Skeletal muscle tissue (tissue), 3 donors: ENCODE measurements at regions not wholly inside any gene's neighbourhood (a gene's known extent, or its start where the extent isn't known, plus 50 kb on each side); places are given as distances from the start of the nearest gene placed in this dataset.

Experiments
- H3K27ac ChIP-seq: one replicate; pipeline ENCODE4 v1.7.0; 2013; ENCODE audit warnings: mild to moderate bottlenecking, low read depth, low read length, inconsistent platforms
- H3K27me3 ChIP-seq, 3 donors: one replicate each; pipeline ENCODE4 v1.7.0; 2013; ENCODE audit warnings: low read length in 3 of 3; ENCODE audit not compliant: control insufficient read depth in 3 of 3, insufficient read depth in 3 of 3
- H3K36me3 ChIP-seq, 3 donors: one replicate each; pipeline ENCODE4 v1.7.0; 2013; ENCODE audit warnings: low read length in 3 of 3; ENCODE audit not compliant: control insufficient read depth in 3 of 3, insufficient read depth in 3 of 3
- H3K4me1 ChIP-seq, 3 donors: one replicate each; pipeline ENCODE4 v1.7.0; 2013; ENCODE audit warnings: low read length in 3 of 3, mild to moderate bottlenecking in 3 of 3; ENCODE audit not compliant: control insufficient read depth in 3 of 3, insufficient read depth in 3 of 3
- H3K4me3 ChIP-seq, 3 donors: one replicate each; pipeline ENCODE4 v1.7.0; 2013; ENCODE audit warnings: low read length in 3 of 3
- H3K9ac ChIP-seq, 3 donors: one replicate each; pipeline ENCODE4 v1.7.0; 2013; ENCODE audit warnings: low read length in 3 of 3, mild to moderate bottlenecking in 3 of 3, moderate library complexity in 2 of 3, low read depth in 1 of 3
- H3K9me3 ChIP-seq, 3 donors: one replicate each; pipeline ENCODE4 v1.7.0; 2013; ENCODE audit warnings: low read length in 3 of 3; ENCODE audit not compliant: control insufficient read depth in 3 of 3
- donor health status: Osteomylitis.

- peaks cover 41 to 47% (median 42%) of the 10 kb centered on the region in 3 donors for H3K4me1 ChIP-seq
- no peaks in the 10 kb centered on the region for H3K9me3 ChIP-seq
- H3K4me3 ChIP-seq = no peak overlapping the region
- H3K27me3 ChIP-seq = no peaks in the 10 kb centered on the region
- H3K27ac ChIP-seq = no peak overlapping the region
- peak overlapping the region in 1 of 3 donors; percentile 47 for H3K9ac ChIP-seq
- no peaks in the 10 kb centered on the region for H3K36me3 ChIP-seq
Observed at GRCh38 chr9:127553793-127554192, 58.3 kb upstream of the STXBP1 start.

GRCh38 chr9:127554966-127555839, 56.9 kb upstream of the STXBP1 start:
- no peaks in the 10 kb centered on the region for H3K9me3 ChIP-seq
- peaks cover 0 to 4% (median 2%) of the 10 kb centered on the region in 3 donors for H3K36me3 ChIP-seq
- H3K9ac ChIP-seq = peak overlapping the region in 1 of 3 donors; percentile 33
- no peaks in the 10 kb centered on the region for H3K27me3 ChIP-seq
- peak overlapping the region; percentile 74 for H3K27ac ChIP-seq
- no peak overlapping the region for H3K4me3 ChIP-seq
- H3K4me1 ChIP-seq = peaks cover 46 to 52% (median 51%) of the 10 kb centered on the region in 3 donors

GRCh38 chr9:127555840-127556820, 55.9 kb upstream of the STXBP1 start:
- Histone ChIP-seq H3K9ac (no peak overlapping the region), H3K36me3 (peaks cover 4 to 6% (median 5%) of the 10 kb centered on the region in 3 donors), H3K9me3 (no peaks in the 10 kb centered on the region), H3K27ac (peak overlapping the region; percentile 74), H3K4me1 (peaks cover 55 to 60% (median 55%) of the 10 kb centered on the region in 3 donors), H3K4me3 (no peak overlapping the region), H3K27me3 (no peaks in the 10 kb centered on the region)

- no peak overlapping the region for H3K9ac ChIP-seq
- peaks cover 61 to 68% (median 62%) of the 10 kb centered on the region in 3 donors for H3K4me1 ChIP-seq
Observed at GRCh38 chr9:127556871-127557270, 55.2 kb upstream of the STXBP1 start.

GRCh38 chr9:127557466-127557869, 54.6 kb upstream of the STXBP1 start:
- Histone ChIP-seq H3K27me3 (no peaks in the 10 kb centered on the region), H3K9ac (peak overlapping the region in 2 of 3 donors; percentile 10 to 69), H3K9me3 (no peaks in the 10 kb centered on the region), H3K27ac (peak overlapping the region; percentile 74), H3K4me3 (no peak overlapping the region), H3K4me1 (peaks cover 65 to 74% (median 68%) of the 10 kb centered on the region in 3 donors), H3K36me3 (peaks cover 4 to 6% (median 5%) of the 10 kb centered on the region in 3 donors)

More at GRCh38 chr9:127556871-127557270, 55.2 kb upstream of the STXBP1 start:
- H3K4me3 ChIP-seq = no peak overlapping the region
- peaks cover 4 to 6% (median 5%) of the 10 kb centered on the region in 3 donors for H3K36me3 ChIP-seq
- no peaks in the 10 kb centered on the region for H3K27me3 ChIP-seq
- peak overlapping the region; percentile 74 for H3K27ac ChIP-seq
- no peaks in the 10 kb centered on the region for H3K9me3 ChIP-seq

- Histone ChIP-seq H3K4me3 (no peak overlapping the region), H3K4me1 (peaks cover 70 to 79% (median 74%) of the 10 kb centered on the region in 3 donors), H3K27ac (peak overlapping the region; percentile 74), H3K27me3 (no peaks in the 10 kb centered on the region), H3K36me3 (peaks cover 4 to 6% (median 5%) of the 10 kb centered on the region in 3 donors), H3K9me3 (no peaks in the 10 kb centered on the region), H3K9ac (peak overlapping the region in 2 of 3 donors; percentile 30 to 69)
Observed at GRCh38 chr9:127557998-127558546, 54.0 kb upstream of the STXBP1 start.

- Histone ChIP-seq H3K27ac (peak overlapping the region; percentile 74), H3K4me3 (no peak overlapping the region), H3K27me3 (no peaks in the 10 kb centered on the region), H3K9me3 (no peaks in the 10 kb centered on the region), H3K36me3 (peaks cover 4 to 6% (median 5%) of the 10 kb centered on the region in 3 donors), H3K9ac (peak overlapping the region in 2 of 3 donors; percentile 46 to 69), H3K4me1 (peaks cover 74 to 78% (median 76%) of the 10 kb centered on the region in 3 donors)
Observed at GRCh38 chr9:127558581-127559246, 53.4 kb upstream of the STXBP1 start.

- Histone ChIP-seq H3K36me3 (peaks cover 4 to 6% (median 5%) of the 10 kb centered on the region in 3 donors), H3K9me3 (no peaks in the 10 kb centered on the region), H3K27me3 (no peaks in the 10 kb centered on the region), H3K4me1 (peaks cover 71 to 78% (median 78%) of the 10 kb centered on the region in 3 donors), H3K9ac (peak overlapping the region; percentile 6 to 69 (median 46)), H3K4me3 (no peak overlapping the region), H3K27ac (peak overlapping the region; percentile 74)
Observed at GRCh38 chr9:127559247-127559680, 52.8 kb upstream of the STXBP1 start.
